ENCODE measurements at regions not wholly inside any gene's neighbourhood (a gene's known extent, or its start where the extent isn't known, plus 50 kb on each side); places are given as distances from the start of the nearest gene placed in this dataset.

DNA sequence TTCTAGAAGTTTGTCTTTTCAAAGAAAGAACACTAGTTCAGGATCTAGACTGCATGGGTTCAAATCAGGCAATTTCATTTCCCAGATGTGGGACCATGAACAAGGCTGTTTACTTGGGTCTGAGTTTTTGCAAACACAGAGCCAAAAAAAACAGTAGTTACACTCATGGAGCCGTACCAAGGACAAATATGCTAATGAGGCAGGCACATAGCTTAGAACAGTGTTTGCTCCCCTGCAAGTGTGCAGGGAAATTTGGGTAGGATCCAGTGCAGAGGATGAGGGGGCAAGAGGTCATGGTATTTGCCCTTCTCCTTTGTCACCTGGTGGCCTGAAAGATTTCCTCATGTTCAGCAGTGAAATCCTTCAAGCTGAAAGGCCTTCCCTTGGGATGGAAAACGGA lies 860.4 kb downstream of the VRK1 start:
- no peak for DNase-seq
- ATAC-seq (ENCODE audit: low read depth), result no peak
- Histone ChIP-seq H2AK9ac (replicated peaks; ENCODE audit: low read depth, low read length, poor library complexity) (no peak overlapping the region), H3K27ac (ENCODE audit: insufficient read depth, low read length) (no peak overlapping the region), H3K4ac (ENCODE audit: low read depth, low read length) (no peak overlapping the region), H3K4me2 (ENCODE audit: low read depth, low read length) (no peak overlapping the region), H2BK15ac (ENCODE audit: low read depth, low read length) (no peak overlapping the region), H4K8ac (ENCODE audit: low read depth in 2 of 2, low read length in 2 of 2) (no peak overlapping the region), H4K5ac (ENCODE audit: low read depth, low read length) (no peak overlapping the region), H4K91ac (ENCODE audit: insufficient read depth, low read depth, low read length) (no peak overlapping the region), H2BK5ac (ENCODE audit: low read depth, low read length, poor library complexity, severe bottlenecking) (no peak overlapping the region), H3K18ac (ENCODE audit: low read depth, low read length) (no peak overlapping the region), H3K27me3 (ENCODE audit: control insufficient read depth, insufficient read depth, low read length) (no peaks in the 10 kb centered on the region), H3K23ac (ENCODE audit: low read depth, low read length) (no peak overlapping the region), H2AK5ac (ENCODE audit: low read depth, low read length) (no peak overlapping the region), H3K9me3 (ENCODE audit: control insufficient read depth, insufficient read depth, low read length) (peaks cover 27% of the 10 kb centered on the region), H2BK120ac (ENCODE audit: low read depth, low read length) (no peak overlapping the region), H2AFZ (replicated peaks; ENCODE audit: low read length, poor library complexity) (no peak overlapping the region), H4K20me1 (ENCODE audit: insufficient read depth, low read length) (no peaks in the 10 kb centered on the region), H3K9ac (ENCODE audit: low read depth, low read length) (no peak overlapping the region), H3K79me1 (ENCODE audit: low read depth in 1 of 2, low read length in 2 of 2) (no peaks in the 10 kb centered on the region), H3K4me1 (ENCODE audit: control insufficient read depth, insufficient read depth, low read length) (no peaks in the 10 kb centered on the region), H3K36me3 (ENCODE audit: control insufficient read depth, insufficient read depth, low read length) (no peaks in the 10 kb centered on the region), H3K56ac (ENCODE audit: extremely low read depth, insufficient read depth, low read length) (no peak overlapping the region), H3K14ac (replicated peaks; ENCODE audit: low read depth, low read length) (no peak overlapping the region), H3K9me1 (ENCODE audit: insufficient read depth, low read length) (no peaks in the 10 kb centered on the region), H2BK20ac (ENCODE audit: low read depth, low read length) (no peak overlapping the region), H3K4me3 (ENCODE audit: insufficient read depth, low read depth, low read length) (no peak overlapping the region)
- WGBS, 2 experiments (ENCODE audit: extremely low coverage in 2 of 2, insufficient read length in 1 of 2), result no CpG with 5 or more reads among the region's 2 CpGs
- intact Hi-C loops (cut with micrococcal nuclease) (no loop called here), in situ Hi-C loops (cut with MboI; ENCODE audit: low sequenced_read_pairs) (no loop called here), dilution Hi-C loops (cut with HindIII; ENCODE audit: low sequenced_read_pairs, unreplicated experiment) (no loop called here)
- TF ChIP-seq CTCF (conservative IDR thresholded peaks at IDR 0.05; ENCODE audit: low read depth, low read length) (no peak), MAFK (IDR thresholded peaks at IDR 0.05; ENCODE audit: low read depth, low read length) (no peak), CEBPB (IDR thresholded peaks at IDR 0.05; ENCODE audit: low read depth, low read length) (no peak), RCOR1 (IDR thresholded peaks at IDR 0.05; ENCODE audit: insufficient replicate concordance, low read length) (no peak), POLR2A (IDR thresholded peaks at IDR 0.05; ENCODE audit: low read depth, low read length) (no peak), MXI1 (IDR thresholded peaks at IDR 0.05; ENCODE audit: borderline replicate concordance, low read depth, low read length) (no peak), BHLHE40 (IDR thresholded peaks at IDR 0.05; ENCODE audit: low read depth, low read length) (no peak), NFE2L2 (IDR thresholded peaks at IDR 0.05; ENCODE audit: low read depth, low read length) (no peak), SMC3 (IDR thresholded peaks at IDR 0.05; ENCODE audit: low read depth, low read length) (no peak)
- BruUV-seq (replicated peaks), result no TSS peak
- CTCF ChIA-PET, result no interaction called here
- POLR2A ChIA-PET (ENCODE audit: unreplicated experiment), result no interaction called here

Measured in IMR-90 (cell line).